ENCODE measurements at regions not wholly inside any gene's neighbourhood (a gene's known extent, or its start where the extent isn't known, plus 50 kb on each side); places are given as distances from the start of the nearest gene placed in this dataset.

DNA sequence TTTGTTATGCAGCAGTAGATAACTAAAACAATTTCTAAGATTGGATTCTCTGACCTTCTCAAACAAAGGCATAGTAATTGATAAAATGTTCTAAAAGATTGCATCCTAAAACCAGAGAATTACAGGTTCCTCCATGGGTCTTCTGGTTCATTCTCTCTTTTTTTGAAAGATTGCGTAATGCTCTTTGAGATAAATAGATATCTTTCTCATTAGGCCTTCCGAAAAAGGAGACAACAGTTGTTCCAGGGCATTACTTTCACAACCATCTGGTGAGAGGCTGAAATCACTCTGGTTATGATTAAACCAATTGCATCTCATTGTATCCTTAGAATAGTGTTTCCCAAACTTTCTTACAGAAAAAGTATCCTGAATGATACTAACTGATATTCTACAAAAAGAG lies 174.7 kb upstream of the NREP start:
- Histone ChIP-seq H3K4me3 (ENCODE audit: low read length in 2 of 2) (no peak overlapping the region), H3K9me3 (ENCODE audit: control insufficient read depth in 1 of 2, low read length in 2 of 2) (no peaks in the 10 kb centered on the region), H3K4me1 (ENCODE audit: insufficient read depth, low read length) (no peaks in the 10 kb centered on the region), H3K27me3 (ENCODE audit: insufficient read depth, low read length) (no peaks in the 10 kb centered on the region), H3K27ac (ENCODE audit: low read depth, low read length) (no peak overlapping the region), H3K36me3 (ENCODE audit: insufficient read depth, low read length) (no peaks in the 10 kb centered on the region)
- DNase-seq, result no peak
- Mint-ChIP-seq H3K27ac (no peak overlapping the region), H3K9me3 (peaks cover 0 to 6% (median under 1%) of the 10 kb centered on the region in 8 donors), H3K4me1 (no peaks in the 10 kb centered on the region), H3K27me3 (peaks cover 1 to 5% of the 10 kb centered on the region in 2 donors), H3K4me3 (no peak overlapping the region), H3K36me3 (no peaks in the 10 kb centered on the region)
- intact Hi-C loops (cut with micrococcal nuclease), result no loop called here
- ChIA-PET CTCF (ENCODE audit: partially characterized antibody) (no interaction called here), POLR2A (ENCODE audit: partially characterized antibody) (no interaction called here)

- DNase-seq, result no peak
Measured at GRCh38 chr5:111930905-111931461, 174.0 kb upstream of the NREP start.

GRCh38 chr5:111930449-111930848 lies 173.5 kb upstream of the NREP start:
- ChIA-PET POLR2A (ENCODE audit: partially characterized antibody) (no interaction called here), CTCF (ENCODE audit: partially characterized antibody) (no interaction called here)
- H3K4me3 Mint-ChIP-seq, result no peak overlapping the region
- no peaks in the 10 kb centered on the region for H3K4me1 Mint-ChIP-seq
- no peaks in the 10 kb centered on the region for H3K36me3 Mint-ChIP-seq
- H3K27ac Mint-ChIP-seq, result no peak overlapping the region
- no peaks in the 10 kb centered on the region for H3K4me1 ChIP-seq (ENCODE audit: insufficient read depth, low read length)
- no peaks in the 10 kb centered on the region for H3K9me3 ChIP-seq (ENCODE audit: control insufficient read depth in 1 of 2, low read length in 2 of 2)
- H3K27ac ChIP-seq (ENCODE audit: low read depth, low read length), result no peak overlapping the region
- DNase-seq, result no peak
- peaks cover 1 to 5% of the 10 kb centered on the region in 2 donors for H3K27me3 Mint-ChIP-seq
- no peaks in the 10 kb centered on the region for H3K27me3 ChIP-seq (ENCODE audit: insufficient read depth, low read length)
- intact Hi-C loops (cut with micrococcal nuclease), result no loop called here
- H3K4me3 ChIP-seq (ENCODE audit: low read length in 2 of 2), result no peak overlapping the region
- no peaks in the 10 kb centered on the region for H3K36me3 ChIP-seq (ENCODE audit: insufficient read depth, low read length)
- H3K9me3 Mint-ChIP-seq, result peaks cover 0 to 6% (median under 1%) of the 10 kb centered on the region in 8 donors

More at GRCh38 chr5:111930905-111931461, 174.0 kb upstream of the NREP start:
- Mint-ChIP-seq H3K9me3 (peaks cover 0 to 6% (median 1%) of the 10 kb centered on the region in 8 donors), H3K27me3 (peaks cover 1 to 5% of the 10 kb centered on the region in 2 donors), H3K27ac (no peak overlapping the region), H3K4me3 (no peak overlapping the region), H3K4me1 (no peaks in the 10 kb centered on the region), H3K36me3 (no peaks in the 10 kb centered on the region)
- ChIA-PET POLR2A (ENCODE audit: partially characterized antibody) (no interaction called here), CTCF (ENCODE audit: partially characterized antibody) (no interaction called here)
- intact Hi-C loops (cut with micrococcal nuclease), result no loop called here
- H3K27me3 ChIP-seq (ENCODE audit: insufficient read depth, low read length), result no peaks in the 10 kb centered on the region
- no peaks in the 10 kb centered on the region for H3K36me3 ChIP-seq (ENCODE audit: insufficient read depth, low read length)
- H3K27ac ChIP-seq (ENCODE audit: low read depth, low read length), result no peak overlapping the region
- H3K4me1 ChIP-seq (ENCODE audit: insufficient read depth, low read length), result no peaks in the 10 kb centered on the region
- no peak overlapping the region for H3K4me3 ChIP-seq (ENCODE audit: low read length in 2 of 2)
- H3K9me3 ChIP-seq (ENCODE audit: control insufficient read depth in 1 of 2, low read length in 2 of 2), result no peaks in the 10 kb centered on the region

- H3K4me1 ChIP-seq (ENCODE audit: insufficient read depth, low read length), result no peaks in the 10 kb centered on the region
- H3K9me3 ChIP-seq (ENCODE audit: control insufficient read depth in 1 of 2, low read length in 2 of 2), result no peaks in the 10 kb centered on the region
- intact Hi-C loops (cut with micrococcal nuclease), result no loop called here
Measured at GRCh38 chr5:111929867-111930266, 172.9 kb upstream of the NREP start.

DNA sequence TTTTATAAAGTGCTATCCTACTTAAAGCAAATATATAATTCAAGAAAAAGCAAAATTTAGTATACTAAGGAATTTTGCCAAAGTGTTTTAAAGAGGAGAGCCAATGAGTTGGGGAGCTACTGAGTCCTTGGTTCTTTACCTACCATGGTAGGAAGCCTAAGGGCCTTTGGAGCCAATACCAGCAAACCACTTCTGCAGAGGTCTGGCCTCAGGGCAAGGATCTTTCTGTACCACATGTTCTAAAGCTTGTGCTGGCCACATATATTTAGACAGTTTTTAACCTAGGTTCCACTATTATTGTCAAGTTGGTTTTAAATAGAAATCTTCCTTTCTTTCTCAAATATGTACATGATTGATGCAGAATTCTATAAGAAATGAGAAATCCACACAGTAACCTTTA lies 172.3 kb upstream of the NREP start:
- no peak overlapping the region for H3K27ac ChIP-seq (ENCODE audit: low read depth, low read length)
- no peak overlapping the region for H3K4me3 ChIP-seq (ENCODE audit: low read length in 2 of 2)
- intact Hi-C loops (cut with micrococcal nuclease), result no loop called here
- no peaks in the 10 kb centered on the region for H3K4me1 ChIP-seq (ENCODE audit: insufficient read depth, low read length)
- Mint-ChIP-seq H3K4me1 (no peaks in the 10 kb centered on the region), H3K9me3 (peaks cover 0 to 5% (median under 1%) of the 10 kb centered on the region in 8 donors), H3K4me3 (no peak overlapping the region), H3K27me3 (peaks cover 1 to 5% of the 10 kb centered on the region in 2 donors), H3K36me3 (no peaks in the 10 kb centered on the region), H3K27ac (no peak overlapping the region)
- H3K36me3 ChIP-seq (ENCODE audit: insufficient read depth, low read length), result no peaks in the 10 kb centered on the region
- ChIA-PET CTCF (ENCODE audit: partially characterized antibody) (no interaction called here), POLR2A (ENCODE audit: partially characterized antibody) (no interaction called here)
- no peak for DNase-seq
- no peaks in the 10 kb centered on the region for H3K9me3 ChIP-seq (ENCODE audit: control insufficient read depth in 1 of 2, low read length in 2 of 2)
- H3K27me3 ChIP-seq (ENCODE audit: insufficient read depth, low read length), result no peaks in the 10 kb centered on the region

More at GRCh38 chr5:111929867-111930266, 172.9 kb upstream of the NREP start:
- ChIA-PET POLR2A (ENCODE audit: partially characterized antibody) (no interaction called here), CTCF (ENCODE audit: partially characterized antibody) (no interaction called here)
- Mint-ChIP-seq H3K4me3 (no peak overlapping the region), H3K27me3 (peaks cover 1 to 5% of the 10 kb centered on the region in 2 donors), H3K4me1 (no peaks in the 10 kb centered on the region), H3K27ac (no peak overlapping the region), H3K36me3 (no peaks in the 10 kb centered on the region), H3K9me3 (peaks cover 0 to 5% (median under 1%) of the 10 kb centered on the region in 8 donors)
- no peaks in the 10 kb centered on the region for H3K27me3 ChIP-seq (ENCODE audit: insufficient read depth, low read length)
- H3K27ac ChIP-seq (ENCODE audit: low read depth, low read length), result no peak overlapping the region
- no peak overlapping the region for H3K4me3 ChIP-seq (ENCODE audit: low read length in 2 of 2)
- DNase-seq, result no peak
- no peaks in the 10 kb centered on the region for H3K36me3 ChIP-seq (ENCODE audit: insufficient read depth, low read length)

- Mint-ChIP-seq H3K9me3 (peaks cover 0 to 3% (median 0%) of the 10 kb centered on the region in 8 donors), H3K4me1 (no peaks in the 10 kb centered on the region), H3K36me3 (no peaks in the 10 kb centered on the region), H3K27me3 (peaks cover 1 to 3% of the 10 kb centered on the region in 2 donors), H3K27ac (no peak overlapping the region), H3K4me3 (no peak overlapping the region)
- POLR2A ChIA-PET (ENCODE audit: partially characterized antibody), result no interaction called here
- H3K36me3 ChIP-seq (ENCODE audit: insufficient read depth, low read length), result no peaks in the 10 kb centered on the region
- no peak for DNase-seq
- H3K27ac ChIP-seq (ENCODE audit: low read depth, low read length), result no peak overlapping the region
- intact Hi-C loops (cut with micrococcal nuclease), result no loop called here
- no peaks in the 10 kb centered on the region for H3K27me3 ChIP-seq (ENCODE audit: insufficient read depth, low read length)
- H3K4me1 ChIP-seq (ENCODE audit: insufficient read depth, low read length), result no peaks in the 10 kb centered on the region
- H3K4me3 ChIP-seq (ENCODE audit: low read length in 2 of 2), result no peak overlapping the region
- CTCF ChIA-PET (ENCODE audit: partially characterized antibody), result no interaction called here
- H3K9me3 ChIP-seq (ENCODE audit: control insufficient read depth in 1 of 2, low read length in 2 of 2), result no peaks in the 10 kb centered on the region
Measured at GRCh38 chr5:111928511-111928910, 171.5 kb upstream of the NREP start.

- DNase-seq, result no peak
- H3K27ac Mint-ChIP-seq, result no peak overlapping the region
- H3K27me3 ChIP-seq (ENCODE audit: insufficient read depth, low read length), result no peaks in the 10 kb centered on the region
Measured at GRCh38 chr5:111927191-111927590, 170.2 kb upstream of the NREP start.

DNA sequence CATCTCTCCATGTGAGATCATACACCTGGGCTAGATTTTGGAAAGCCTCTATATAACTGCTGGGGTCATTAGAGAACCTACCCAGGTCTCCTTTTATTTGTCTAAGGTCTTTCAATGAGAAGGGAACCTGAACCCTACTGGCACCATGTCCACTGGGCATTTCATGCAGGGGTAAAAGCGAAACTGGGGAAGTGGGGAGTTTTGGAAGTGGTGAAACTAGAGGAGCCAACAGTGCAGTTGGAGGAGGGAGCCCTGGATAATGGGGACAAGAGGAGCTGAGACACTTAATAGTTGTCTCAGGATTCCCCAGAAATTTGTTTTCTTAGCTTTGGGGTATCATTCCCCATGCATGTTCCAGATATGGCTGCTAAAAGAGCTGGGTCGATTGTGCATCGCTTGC lies 169.0 kb upstream of the NREP start:
- CTCF ChIA-PET (ENCODE audit: partially characterized antibody), result no interaction called here
- DNase-seq, result no peak

More at GRCh38 chr5:111927191-111927590, 170.2 kb upstream of the NREP start:
- H3K9me3 ChIP-seq (ENCODE audit: control insufficient read depth in 1 of 2, low read length in 2 of 2), result no peaks in the 10 kb centered on the region
- no peaks in the 10 kb centered on the region for H3K36me3 Mint-ChIP-seq
- POLR2A ChIA-PET (ENCODE audit: partially characterized antibody), result no interaction called here
- no peak overlapping the region for H3K4me3 Mint-ChIP-seq
- CTCF ChIA-PET (ENCODE audit: partially characterized antibody), result no interaction called here
- no peaks in the 10 kb centered on the region for H3K4me1 ChIP-seq (ENCODE audit: insufficient read depth, low read length)
- H3K9me3 Mint-ChIP-seq, result peaks cover 0 to 3% (median 0%) of the 10 kb centered on the region in 8 donors
- intact Hi-C loops (cut with micrococcal nuclease), result no loop called here
- peaks cover 1 to 3% of the 10 kb centered on the region in 2 donors for H3K27me3 Mint-ChIP-seq
- no peak overlapping the region for H3K4me3 ChIP-seq (ENCODE audit: low read length in 2 of 2)
- H3K36me3 ChIP-seq (ENCODE audit: insufficient read depth, low read length), result no peaks in the 10 kb centered on the region
- H3K4me1 Mint-ChIP-seq, result no peaks in the 10 kb centered on the region
- H3K27ac ChIP-seq (ENCODE audit: low read depth, low read length), result no peak overlapping the region

More for the DNA sequence above, 169.0 kb upstream of the NREP start:
- POLR2A ChIA-PET (ENCODE audit: partially characterized antibody), result no interaction called here
- intact Hi-C loops (cut with micrococcal nuclease), result no loop called here
- no peaks in the 10 kb centered on the region for H3K36me3 Mint-ChIP-seq
- no peak overlapping the region for H3K27ac Mint-ChIP-seq
- Histone ChIP-seq H3K4me1 (ENCODE audit: insufficient read depth, low read length) (no peaks in the 10 kb centered on the region), H3K9me3 (ENCODE audit: control insufficient read depth in 1 of 2, low read length in 2 of 2) (no peaks in the 10 kb centered on the region), H3K4me3 (ENCODE audit: low read length in 2 of 2) (no peak overlapping the region), H3K27me3 (ENCODE audit: insufficient read depth, low read length) (no peaks in the 10 kb centered on the region), H3K27ac (ENCODE audit: low read depth, low read length) (no peak overlapping the region), H3K36me3 (ENCODE audit: insufficient read depth, low read length) (no peaks in the 10 kb centered on the region)
- no peak overlapping the region for H3K4me3 Mint-ChIP-seq
- peaks cover 1 to 3% of the 10 kb centered on the region in 2 donors for H3K27me3 Mint-ChIP-seq
- peaks cover 0 to 3% (median 0%) of the 10 kb centered on the region in 8 donors for H3K9me3 Mint-ChIP-seq
- H3K4me1 Mint-ChIP-seq, result no peaks in the 10 kb centered on the region

All from CD4-positive, alpha-beta memory T cell (primary cell).